Heart right ventricle (tissue), 16 donors: ENCODE measurements at regions not wholly inside any gene's neighbourhood (a gene's known extent, or its start where the extent isn't known, plus 50 kb on each side); places are given as distances from the start of the nearest gene placed in this dataset.

Experiments used
- ATAC-seq, 8 donors: fragments of 200-7000 bp; cut with Tn5 transposase; one replicate each; pipeline ENCODE4 v1.9.1; 2020; ENCODE audit warnings: mild to moderate bottlenecking in 8 of 8, moderate library complexity in 8 of 8, moderate number of reproducible peaks in 1 of 8
- DNase-seq, 2 donors: peaks; one replicate each; pipeline ENCODE4 v3.0.0-alpha.2; 2020
- H3K27ac ChIP-seq, 10 donors: fragments of 200-600 bp; sonication (generic) in 2 of 10; one replicate each; pipeline versions ENCODE4 v1.5.0 to v1.8.0; 2020 to 2022; ENCODE audit warnings: mild to moderate bottlenecking in 3 of 10
- H3K27me3 ChIP-seq, 7 donors: fragments of 200-600 bp; one replicate each; pipeline ENCODE4 v1.8.0; 2021 to 2022; ENCODE audit warnings: mild to moderate bottlenecking in 2 of 7
- H3K36me3 ChIP-seq, 9 donors: fragments of 200-600 bp; sonication (generic) in 1 of 9; one replicate each; pipeline versions ENCODE4 v1.5.0 to v1.8.0; 2020 to 2022; ENCODE audit warnings: mild to moderate bottlenecking in 2 of 9
- H3K4me1 ChIP-seq, 9 donors: fragments of 200-600 bp; sonication (generic) in 1 of 9; one replicate each; pipeline versions ENCODE4 v1.5.0 to v1.8.0; 2020 to 2022; ENCODE audit warnings: mild to moderate bottlenecking in 4 of 9
- H3K4me3 ChIP-seq, 10 donors: fragments of 200-600 bp; sonication (generic) in 2 of 10; one replicate each; pipeline versions ENCODE4 v1.5.0 to v1.8.0; 2020 to 2022; ENCODE audit warnings: mild to moderate bottlenecking in 7 of 10, moderate library complexity in 2 of 10
- H3K9me3 ChIP-seq, 11 donors: fragments of 200-600 bp in 10 of 11; sonication (generic) in 2 of 11; one replicate each; pipeline versions ENCODE4 v1.5.0 to v1.8.0; 2013 to 2022; ENCODE audit warnings: mild to moderate bottlenecking in 2 of 11, control low read depth in 1 of 11, moderate library complexity in 1 of 11
- CTCF ChIP-seq, 9 donors: fragments of 200-600 bp; sonication (generic) in 2 of 9; IDR thresholded peaks; one replicate each; pipeline versions ENCODE4 v1.5.0 to v1.8.0; 2021 to 2022; ENCODE audit warnings: antibody characterized with exemption in 9 of 9, mild to moderate bottlenecking in 5 of 9, moderate library complexity in 1 of 9
- WGBS, 2 donors: extraction: QIAGEN DNeasy Blood & Tissue Kit; methylation state at CpG; one replicate each; pipeline ENCODE4 v1.1.7; 2013; ENCODE audit warnings: inconsistent platforms in 1 of 2; 5-methylcytosine and 5-hydroxymethylcytosine counted together
- intact Hi-C, 10 donors: fragments of 100-400 bp; cut with DNase I; formaldehyde crosslinking; loops; one replicate each; pipeline versions ENCODE4 v1.11.1 to v1.14.2; 2022
- donor health status: Arrhythmogenic right ventricular cardiomyopathy.
- donor health status: ischemic (EF 13 %, LVEDD 7.1; RV severe dilation, severe dysfunction).
- donor health status: healthy with polysubstance abuse.
- donor health status: DM: no; HTN: yes; CAD: no.
- donor health status: DM: no; HTN: no; CAD: no.
- donor health status: ischemic (EF 25% LVEDD 6.9; RV normal size, moderate dysfunction).
- donor health status: ischemic (EF 25% LVEDD 5.7; RV mildly dilated, moderate dysfunction).
- donor health status: healthy.
- donor health status: DM: yes; HTN: yes; CAD: no.
- donor health status: Ischemic cardiomyopathy.
- donor health status: ischemic (EF 35%, LVEDD 5.7; RV mildly dilated, moderate dysfunction).
- donor health status: nonischemic (EF 11% LVEDD 7.7; RV severe dilation, severe dysfunction).
- donor health status: DM: yes; HTN: yes; CAD: no.
- donor health status: PGD.
- donor health status: ischemic (EF 29% LVEDD 5.4; RV normal size, mild dysfunction).
- donor health status: nonischemic (EF 23%, LVEDD 6.1; RV moderate dilation, normal function).

DNA sequence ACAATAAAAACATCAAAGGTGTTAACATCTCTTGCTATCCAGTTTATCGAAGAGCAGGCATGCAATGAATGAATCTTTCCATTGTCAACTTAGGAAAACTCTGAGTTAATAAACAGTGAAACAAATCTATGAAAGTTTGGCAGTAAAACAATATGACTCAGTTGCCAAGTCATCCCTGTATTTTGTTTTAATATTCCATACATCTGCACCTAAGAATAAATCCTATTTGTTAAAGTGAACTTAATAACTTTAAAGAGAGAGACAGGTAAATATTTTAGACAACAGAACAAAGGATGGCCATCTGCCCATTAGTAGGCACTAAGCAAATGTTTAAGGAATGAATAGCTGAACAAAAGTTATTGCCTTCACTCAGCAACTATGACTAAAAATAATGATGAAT, 700.5 kb upstream of the CELF2 start:
- no peaks in the 10 kb centered on the region for H3K36me3 ChIP-seq
- H3K27ac ChIP-seq: no peak overlapping the region
- ATAC-seq (no peak), DNase-seq (no peak)
- no peaks in the 10 kb centered on the region for H3K9me3 ChIP-seq
- no peaks in the 10 kb centered on the region for H3K4me1 ChIP-seq
- TF ChIP-seq CTCF (IDR thresholded peaks at IDR 0.05): no peak
- H3K27me3 ChIP-seq: no peaks in the 10 kb centered on the region
- H3K4me3 ChIP-seq: no peak overlapping the region
- WGBS, 2 donors: 84 to 87% methylated on average over 1 of the region's 1 CpG
- intact Hi-C loops: no loop called here

DNA sequence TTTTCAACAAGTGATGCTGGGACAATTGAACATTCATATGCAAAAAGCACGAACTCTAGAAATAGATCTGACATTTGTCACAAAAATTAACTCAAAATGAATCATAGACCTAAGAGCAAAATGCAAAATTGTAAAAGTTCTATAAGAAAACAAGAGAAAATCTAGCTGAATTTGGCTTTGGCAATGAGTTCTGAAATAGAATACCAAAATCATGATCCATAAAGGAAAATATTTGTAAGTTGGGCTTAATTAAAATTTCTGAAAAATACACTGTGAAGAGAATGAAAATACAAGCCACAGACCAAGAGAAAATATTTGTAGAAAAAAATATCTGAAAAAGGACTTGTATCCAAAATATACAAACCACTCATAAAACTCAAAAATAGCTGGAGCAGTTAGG, 698.8 kb upstream of the CELF2 start:
- Histone ChIP-seq H3K4me3 (no peak overlapping the region), H3K9me3 (no peaks in the 10 kb centered on the region), H3K27me3 (no peaks in the 10 kb centered on the region), H3K4me1 (no peaks in the 10 kb centered on the region), H3K27ac (no peak overlapping the region), H3K36me3 (no peaks in the 10 kb centered on the region)
- 88 to 94% methylated on average over 1 of the region's 1 CpG for WGBS, 2 donors
- no peak for TF ChIP-seq CTCF (IDR thresholded peaks at IDR 0.05)
- DNase-seq (no peak), ATAC-seq (no peak)
- intact Hi-C loops: no loop called here

DNA sequence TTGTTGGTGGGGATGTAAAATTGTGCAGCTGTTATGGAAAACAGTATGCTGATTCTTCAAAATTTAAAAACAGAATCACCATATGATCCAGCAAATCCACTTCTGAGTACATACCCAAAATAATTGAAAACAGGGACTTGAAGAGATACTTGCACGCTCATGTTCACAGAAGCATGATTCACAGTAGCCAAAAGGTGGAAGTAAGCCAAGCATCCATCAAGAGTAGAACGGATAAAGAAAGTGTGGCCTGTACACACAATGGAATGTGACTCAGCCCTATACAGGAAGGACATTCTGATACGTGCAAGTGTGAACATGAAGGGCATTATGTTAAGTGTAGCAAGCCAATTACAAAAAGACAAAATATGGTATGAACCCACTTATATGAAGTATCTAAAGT, 696.7 kb upstream of the CELF2 start:
- H3K4me1 ChIP-seq: no peaks in the 10 kb centered on the region
- no peaks in the 10 kb centered on the region for H3K27me3 ChIP-seq
- 7 to 14% methylated on average over 3 of the region's 3 CpGs for WGBS, 2 donors
- H3K36me3 ChIP-seq: no peaks in the 10 kb centered on the region
- TF ChIP-seq CTCF (IDR thresholded peaks at IDR 0.05): no peak
- H3K4me3 ChIP-seq: no peak overlapping the region
- no peaks in the 10 kb centered on the region for H3K9me3 ChIP-seq
- DNase-seq (no peak), ATAC-seq (peak in 1 of 8 donors; percentile 41)
- H3K27ac ChIP-seq: no peak overlapping the region
- intact Hi-C loops: no loop called here

GRCh38 chr10:10326116-10326515, 691.6 kb upstream of the CELF2 start:
- H3K27ac ChIP-seq: no peak overlapping the region

More at GRCh38 chr10:10326116-10326515, 691.6 kb upstream of the CELF2 start:
- ATAC-seq (no peak), DNase-seq (no peak)
- Histone ChIP-seq H3K9me3 (no peaks in the 10 kb centered on the region), H3K27me3 (no peaks in the 10 kb centered on the region), H3K4me3 (no peak overlapping the region), H3K36me3 (no peaks in the 10 kb centered on the region), H3K4me1 (no peaks in the 10 kb centered on the region)
- no peak for TF ChIP-seq CTCF (IDR thresholded peaks at IDR 0.05)
- intact Hi-C loops: no loop called here
- 74 to 80% methylated on average over 4 of the region's 4 CpGs for WGBS, 2 donors
